Endothelial cell of umbilical vein (primary cell): ENCODE measurements at regions not wholly inside any gene's neighbourhood (a gene's known extent, or its start where the extent isn't known, plus 50 kb on each side); places are given as distances from the start of the nearest gene placed in this dataset.

Source experiments
- BruUV-seq: library from RNA; stranded (reverse); fragments of 400-500 nt; replicated peaks from 2 replicates; lab custom pipeline; 2021; lab: Mats Ljungman, UMichigan
- CTCF ChIA-PET: fragments of 300-600, 350-600 bp; sonication (Branson Sonifier 250); formaldehyde crosslinking; loops from one replicate; lab custom pipeline; 2021; ENCODE audit warnings: antibody characterized with exemption, inconsistent platforms; lab: Charles Lee
- POLR2A ChIA-PET: fragments of 300-600, 350-600 bp; sonication (Branson Sonifier 250); formaldehyde crosslinking; loops from one replicate; lab custom pipeline; 2021; ENCODE audit warnings: antibody characterized with exemption, inconsistent platforms; lab: Charles Lee
- DNase-seq: peaks from one replicate; pipeline ENCODE4 v3.0.0-alpha.2; 2011; ENCODE audit warnings: low read depth, low spot score
- FAIRE-seq: peaks from 2 replicates; lab custom pipeline; 2011; peaks lifted over from hg19 to GRCh38; lab: Jason Lieb, UNC
- H2AFZ ChIP-seq: 2 replicates; pipeline ENCODE4 v1.6.0; 2012; ENCODE audit warnings: low read depth, low read length, control low read depth, inconsistent platforms
- H3K27ac ChIP-seq: 2 replicates; pipeline ENCODE4 v1.5.1; 2011; ENCODE audit warnings: low read depth, mild to moderate bottlenecking, control low read depth, low read length, moderate library complexity; ENCODE audit not compliant: insufficient read depth
- H3K27me3 ChIP-seq, 2 experiments: 2 replicates each; pipeline versions ENCODE4 v1.6.0 to v1.6.1; 2011; ENCODE audit warnings: low read length in 2 of 2, mixed read lengths in 1 of 2; ENCODE audit not compliant: control insufficient read depth in 2 of 2, insufficient read depth in 2 of 2
- H3K36me3 ChIP-seq, 2 experiments: 2 replicates in 1 of 2; 3 replicates in 1 of 2; pipeline ENCODE4 v1.5.1; 2011; ENCODE audit warnings: low read length in 2 of 2, mild to moderate bottlenecking in 1 of 2, moderate library complexity in 1 of 2; ENCODE audit not compliant: control insufficient read depth in 2 of 2, insufficient read depth in 2 of 2; ENCODE audit errors: extremely low read depth in 1 of 2
- H3K4me1 ChIP-seq: 3 replicates; pipeline ENCODE4 v1.5.1; 2011; ENCODE audit warnings: mild to moderate bottlenecking, low read length; ENCODE audit not compliant: control insufficient read depth, insufficient read depth; ENCODE audit errors: extremely low read depth
- H3K4me2 ChIP-seq: 2 replicates; pipeline ENCODE4 v1.6.1; 2011; ENCODE audit warnings: low read length, control low read depth, mixed read lengths; ENCODE audit not compliant: insufficient read depth
- H3K4me3 ChIP-seq, 3 experiments: fragments of 200-600 bp in 1 of 3; sonication (generic), shearing (Covaris generic) in 1 of 3; replicated peaks in 1 of 3; 2 replicates each; pipeline ENCODE4 v1.5.1; 2011 to 2016; ENCODE audit warnings: control low read depth in 3 of 3, low read length in 3 of 3, mild to moderate bottlenecking in 2 of 3, inconsistent platforms in 1 of 3, low read depth in 1 of 3, moderate library complexity in 1 of 3; ENCODE audit not compliant: insufficient read depth in 1 of 3
- H3K79me2 ChIP-seq: 2 replicates; pipeline ENCODE4 v1.6.0; 2012; ENCODE audit warnings: low read length, inconsistent platforms; ENCODE audit not compliant: control insufficient read depth, insufficient read depth
- H3K9ac ChIP-seq: replicated peaks from 2 replicates; pipeline ENCODE3; 2011; ENCODE audit warnings: low read length, control low read depth; ENCODE audit not compliant: insufficient read depth; ENCODE audit errors: extremely low read depth
- H3K9me1 ChIP-seq: replicated peaks from 3 replicates; pipeline ENCODE4 v1.6.0; 2011; ENCODE audit warnings: mild to moderate bottlenecking, low read length; ENCODE audit not compliant: control insufficient read depth, insufficient read depth; ENCODE audit errors: extremely low read depth
- H3K9me3 ChIP-seq: replicated peaks from 2 replicates; pipeline ENCODE4 v1.5.1; 2012; ENCODE audit warnings: low read length, inconsistent platforms; ENCODE audit not compliant: control insufficient read depth, insufficient read depth
- H4K20me1 ChIP-seq: replicated peaks from 2 replicates; pipeline ENCODE3; 2011; ENCODE audit warnings: mild to moderate bottlenecking, low read length; ENCODE audit not compliant: control insufficient read depth, insufficient read depth; ENCODE audit errors: extremely low read depth
- CTCF ChIP-seq, 2 donors: IDR thresholded peaks; 1 replicate in 1 of 2; 2 replicates in 1 of 2; pipeline ENCODE4 v1.5.1; 2011; ENCODE audit warnings: low read length in 2 of 2, mild to moderate bottlenecking in 2 of 2, moderate library complexity in 2 of 2, control low read depth in 1 of 2, inconsistent platforms in 1 of 2, low read depth in 1 of 2; ENCODE audit not compliant: insufficient read depth in 1 of 2; ENCODE audit errors: extremely low read depth in 1 of 2
- EZH2 ChIP-seq: IDR thresholded peaks from 2 replicates; pipeline ENCODE4 v1.6.1; 2012; ENCODE audit warnings: borderline replicate concordance, low read depth, mild to moderate bottlenecking, moderate library complexity, low read length, inconsistent platforms; ENCODE audit not compliant: severe bottlenecking
- FOS ChIP-seq: IDR thresholded peaks from 2 replicates; pipeline ENCODE4 v1.6.1; 2011; ENCODE audit warnings: mild to moderate bottlenecking, low read length, moderate library complexity, borderline replicate concordance; ENCODE audit not compliant: insufficient read depth
- GATA2 ChIP-seq: IDR thresholded peaks from 2 replicates; pipeline ENCODE4 v1.7.0; 2011; ENCODE audit warnings: low read depth, mild to moderate bottlenecking, moderate library complexity, mixed read lengths, low read length; ENCODE audit not compliant: insufficient read length, insufficient read depth
- JUN ChIP-seq: IDR thresholded peaks from 2 replicates; pipeline ENCODE4 v1.6.1; 2011; ENCODE audit warnings: borderline replicate concordance, low read depth; ENCODE audit not compliant: insufficient read length, insufficient read depth
- MYC ChIP-seq: IDR thresholded peaks from one replicate; pipeline ENCODE4 v1.6.1; 2011; ENCODE audit warnings: mild to moderate bottlenecking, low read depth, low read length
- POLR2A ChIP-seq: IDR thresholded peaks from 2 replicates; pipeline ENCODE4 v1.6.1; 2012; ENCODE audit warnings: low read depth, mild to moderate bottlenecking, control low read depth, low read length
- POLR2AphosphoS5 ChIP-seq: IDR thresholded peaks from 2 replicates; pipeline ENCODE4 v1.6.1; 2012; ENCODE audit warnings: low read depth, mild to moderate bottlenecking, control low read depth, low read length, moderate library complexity; ENCODE audit not compliant: insufficient read depth
- dilution Hi-C: fragments of 300-500 bp; cut with MboI; formaldehyde crosslinking; loops from one replicate; pipeline ENCODE4 v1.15.0; 2019; ENCODE audit warnings: low sequenced_read_pairs; ENCODE audit not compliant: extremely low pct_ligation_motif_present
- intact Hi-C: fragments of 100-400 bp; cut with micrococcal nuclease; formaldehyde crosslinking; loops from one replicate; pipeline ENCODE4 v1.10.0; 2022
- TF ChIP-seq, protein P1 (sequence below): IDR thresholded peaks from 2 replicates; pipeline ENCODE4 v1.6.1; 2011; ENCODE audit not compliant: insufficient read depth, insufficient read length

DNA sequence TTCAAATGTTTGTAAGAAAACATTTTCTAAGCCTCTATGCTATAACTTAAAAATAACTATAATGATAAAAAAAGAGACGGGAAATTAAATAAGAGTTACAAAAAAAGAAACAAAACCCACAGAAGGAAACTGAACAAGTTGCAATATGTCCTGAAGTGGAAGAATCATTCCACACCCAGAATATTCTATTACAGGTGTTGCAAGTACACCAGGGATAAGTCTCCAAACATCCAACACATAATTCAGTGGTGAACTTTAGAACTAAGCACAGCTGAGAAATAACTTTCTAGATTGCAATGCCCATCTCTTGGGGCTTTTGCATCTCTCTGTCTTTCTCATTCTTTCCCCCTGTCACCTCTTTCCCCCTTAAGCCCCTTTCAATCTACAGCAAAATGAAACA, 325.2 kb downstream of the BRINP1 start:
- H3K79me2 ChIP-seq = no peaks in the 10 kb centered on the region
- intact Hi-C loops (no loop called here), dilution Hi-C loops (no loop called here)
- TF ChIP-seq FOS (no peak), EZH2 (no peak), GATA2 (no peak), POLR2AphosphoS5 (no peak), JUN (no peak), POLR2A (no peak), CTCF (IDR thresholded peaks at IDR 0.05; ENCODE audit: extremely low read depth in 1 of 2, insufficient read depth in 1 of 2, low read depth in 1 of 2, low read length in 2 of 2) (no peak), MYC (no peak)
- TF ChIP-seq, protein P1, sequence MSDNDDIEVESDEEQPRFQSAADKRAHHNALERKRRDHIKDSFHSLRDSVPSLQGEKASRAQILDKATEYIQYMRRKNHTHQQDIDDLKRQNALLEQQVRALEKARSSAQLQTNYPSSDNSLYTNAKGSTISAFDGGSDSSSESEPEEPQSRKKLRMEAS = no peak
- H2AFZ ChIP-seq = no peak overlapping the region
- no peak overlapping the region for H3K27ac ChIP-seq
- no peaks in the 10 kb centered on the region for H3K9me1 ChIP-seq
- H3K9me3 ChIP-seq = peaks cover 2% of the 10 kb centered on the region
- no TSS peak for BruUV-seq
- H3K4me3 ChIP-seq = no peak overlapping the region
- POLR2A ChIA-PET = no interaction called here
- no peaks in the 10 kb centered on the region for H3K27me3 ChIP-seq
- no peak for DNase-seq
- H3K4me1 ChIP-seq = no peaks in the 10 kb centered on the region
- no peaks in the 10 kb centered on the region for H3K36me3 ChIP-seq
- no peaks in the 10 kb centered on the region for H4K20me1 ChIP-seq
- FAIRE-seq = no peak
- H3K4me2 ChIP-seq = no peak overlapping the region
- CTCF ChIA-PET = no interaction called here
- no peak overlapping the region for H3K9ac ChIP-seq
